ENCODE measurements at regions not wholly inside any gene's neighbourhood (a gene's known extent, or its start where the extent isn't known, plus 50 kb on each side); places are given as distances from the start of the nearest gene placed in this dataset.

DNA sequence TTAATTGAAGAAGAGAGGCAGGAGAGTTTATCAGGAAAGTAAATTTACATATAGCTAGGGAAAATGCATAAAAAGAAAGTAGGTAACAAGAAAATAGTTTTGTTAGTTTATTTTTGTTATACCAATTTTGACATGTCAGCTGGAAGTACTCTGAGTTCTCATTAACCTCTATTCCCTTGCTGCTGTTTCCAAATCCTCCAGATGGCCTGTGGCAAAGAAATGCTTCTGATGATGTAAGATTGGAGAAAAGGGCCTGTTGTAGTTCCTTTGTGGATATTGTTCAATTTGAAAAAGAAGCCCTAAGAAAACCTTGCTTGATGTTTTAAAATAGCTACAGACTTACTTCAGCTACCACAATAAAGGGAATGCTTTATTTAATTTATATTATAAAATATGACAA lies 192.9 kb upstream of the SLITRK3 start:
- DNase-seq (ENCODE audit: low spot score) = no peak
- H3K27ac ChIP-seq (ENCODE audit: poor library complexity, severe bottlenecking) = no peak overlapping the region
- no peaks in the 10 kb centered on the region for H3K4me1 ChIP-seq (ENCODE audit: insufficient read depth, poor library complexity, severe bottlenecking)

GRCh38 chr3:165383381-165383780 lies 187.2 kb upstream of the SLITRK3 start:
- H3K27ac ChIP-seq (ENCODE audit: poor library complexity, severe bottlenecking) = no peak overlapping the region
- DNase-seq (ENCODE audit: low spot score) (no peak), ATAC-seq (ENCODE audit: low read depth) (peak; percentile 23; the same call in 1 of the 3 replicates)
- no peaks in the 10 kb centered on the region for H3K27me3 ChIP-seq (ENCODE audit: insufficient read depth, poor library complexity, severe bottlenecking)
- H3K4me3 ChIP-seq (ENCODE audit: severe bottlenecking) = no peak overlapping the region
- no peaks in the 10 kb centered on the region for H3K4me1 ChIP-seq (ENCODE audit: insufficient read depth, poor library complexity, severe bottlenecking)
- H3K36me3 ChIP-seq (ENCODE audit: low read depth) = no peaks in the 10 kb centered on the region
- no peak for TF ChIP-seq CTCF (IDR thresholded peaks at IDR 0.05; ENCODE audit: poor library complexity, severe bottlenecking)
- no peaks in the 10 kb centered on the region for H3K9me3 ChIP-seq (ENCODE audit: severe bottlenecking)

More for the DNA sequence above, 192.9 kb upstream of the SLITRK3 start:
- Histone ChIP-seq H3K27me3 (ENCODE audit: insufficient read depth, poor library complexity, severe bottlenecking) (no peaks in the 10 kb centered on the region), H3K36me3 (ENCODE audit: low read depth) (no peaks in the 10 kb centered on the region), H3K9me3 (ENCODE audit: severe bottlenecking) (no peaks in the 10 kb centered on the region), H3K4me3 (ENCODE audit: severe bottlenecking) (no peak overlapping the region)
- ATAC-seq (ENCODE audit: low read depth) = no peak
- TF ChIP-seq CTCF (IDR thresholded peaks at IDR 0.05; ENCODE audit: poor library complexity, severe bottlenecking) = no peak

- no peak overlapping the region for H3K4me3 ChIP-seq (ENCODE audit: severe bottlenecking)
- no peak for TF ChIP-seq CTCF (IDR thresholded peaks at IDR 0.05; ENCODE audit: poor library complexity, severe bottlenecking)
- H3K4me1 ChIP-seq (ENCODE audit: insufficient read depth, poor library complexity, severe bottlenecking) = no peaks in the 10 kb centered on the region
- ATAC-seq (ENCODE audit: low read depth) (no peak), DNase-seq (ENCODE audit: low spot score) (no peak)
- H3K27me3 ChIP-seq (ENCODE audit: insufficient read depth, poor library complexity, severe bottlenecking) = no peaks in the 10 kb centered on the region
- no peak overlapping the region for H3K27ac ChIP-seq (ENCODE audit: poor library complexity, severe bottlenecking)
- no peaks in the 10 kb centered on the region for H3K36me3 ChIP-seq (ENCODE audit: low read depth)
- no peaks in the 10 kb centered on the region for H3K9me3 ChIP-seq (ENCODE audit: severe bottlenecking)
Observed at GRCh38 chr3:165382672-165383071, 186.5 kb upstream of the SLITRK3 start.

GRCh38 chr3:165378761-165379160 lies 182.6 kb upstream of the SLITRK3 start:
- DNase-seq (ENCODE audit: low spot score) (no peak), ATAC-seq (ENCODE audit: low read depth) (no peak)
- Histone ChIP-seq H3K9me3 (ENCODE audit: severe bottlenecking) (no peaks in the 10 kb centered on the region), H3K4me3 (ENCODE audit: severe bottlenecking) (no peak overlapping the region), H3K27ac (ENCODE audit: poor library complexity, severe bottlenecking) (no peak overlapping the region), H3K36me3 (ENCODE audit: low read depth) (no peaks in the 10 kb centered on the region), H3K4me1 (ENCODE audit: insufficient read depth, poor library complexity, severe bottlenecking) (no peaks in the 10 kb centered on the region), H3K27me3 (ENCODE audit: insufficient read depth, poor library complexity, severe bottlenecking) (no peaks in the 10 kb centered on the region)
- TF ChIP-seq CTCF (IDR thresholded peaks at IDR 0.05; ENCODE audit: poor library complexity, severe bottlenecking) = no peak

DNA sequence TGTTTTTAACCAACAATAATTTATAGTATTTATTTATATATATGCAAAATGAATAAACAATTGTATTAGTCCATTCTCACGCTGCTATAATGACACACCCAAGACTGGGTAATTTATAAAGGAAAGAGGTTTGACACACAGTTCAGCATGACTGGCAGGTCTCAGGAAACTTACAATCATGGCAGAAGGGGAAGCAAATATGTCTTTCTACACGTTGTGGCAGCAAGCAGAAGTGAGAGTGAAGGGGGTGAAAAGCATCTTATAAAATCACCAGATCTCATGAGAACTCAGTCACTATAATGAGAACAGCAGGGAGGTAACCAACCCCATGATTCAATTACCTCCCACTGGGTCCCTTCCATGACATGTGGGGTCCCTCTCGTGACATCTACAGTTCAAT lies 162.8 kb upstream of the SLITRK3 start:
- Histone ChIP-seq H3K4me3 (ENCODE audit: severe bottlenecking) (no peak overlapping the region), H3K27me3 (ENCODE audit: insufficient read depth, poor library complexity, severe bottlenecking) (no peaks in the 10 kb centered on the region), H3K4me1 (ENCODE audit: insufficient read depth, poor library complexity, severe bottlenecking) (no peaks in the 10 kb centered on the region), H3K27ac (ENCODE audit: poor library complexity, severe bottlenecking) (no peak overlapping the region), H3K36me3 (ENCODE audit: low read depth) (no peaks in the 10 kb centered on the region), H3K9me3 (ENCODE audit: severe bottlenecking) (no peaks in the 10 kb centered on the region)
- TF ChIP-seq CTCF (IDR thresholded peaks at IDR 0.05; ENCODE audit: poor library complexity, severe bottlenecking) = no peak
- ATAC-seq (ENCODE audit: low read depth) (no peak), DNase-seq (ENCODE audit: low spot score) (no peak)

All from RWPE2 (cell line).